Stimulated activated naive CD8-positive, alpha-beta T cell treated with anti-CD3 and anti-CD28 coated beads, Interleukin-15, Interleukin-2, amounts not matched to agents 100 U/mL and 50 U/mL, for 24 hours (primary cell): ENCODE measurements at regions not wholly inside any gene's neighbourhood (a gene's known extent, or its start where the extent isn't known, plus 50 kb on each side); places are given as distances from the start of the nearest gene placed in this dataset.
A peak's percentile ranks its signal among the peaks of the same experiment; 100 is the strongest.

Experiments
- ATAC-seq: fragments of 150-1000 bp; cut with Tn5 transposase; one replicate; pipeline ENCODE4 v1.10.0; 2021
- DNase-seq: peaks from one replicate; pipeline ENCODE4 v3.0.0; 2021

DNA sequence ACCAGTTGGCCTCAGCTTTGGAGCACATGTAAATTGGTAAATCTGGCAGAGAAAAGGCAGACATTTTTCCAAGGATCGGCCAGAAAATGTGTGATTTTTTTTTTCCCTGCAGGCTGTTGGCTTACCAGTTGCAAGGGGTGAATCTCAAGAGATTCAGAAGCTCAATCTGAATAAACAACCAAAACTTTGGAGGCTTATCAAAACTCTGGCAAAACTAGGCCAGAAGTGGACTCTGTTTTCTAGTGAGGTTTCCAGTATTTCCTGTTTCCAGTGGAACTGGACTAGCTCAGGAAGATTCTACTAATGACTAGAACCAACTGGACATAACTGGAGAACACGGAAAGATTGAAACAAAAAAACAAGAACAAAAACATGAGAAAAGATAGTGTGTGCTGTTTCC is 191.3 kb downstream of the SMIM20 start:
- no peak for DNase-seq
- ATAC-seq = no peak

GRCh38 chr4:26105815-26106699 is 192.0 kb downstream of the SMIM20 start:
- no peak for DNase-seq
- ATAC-seq = no peak

DNA sequence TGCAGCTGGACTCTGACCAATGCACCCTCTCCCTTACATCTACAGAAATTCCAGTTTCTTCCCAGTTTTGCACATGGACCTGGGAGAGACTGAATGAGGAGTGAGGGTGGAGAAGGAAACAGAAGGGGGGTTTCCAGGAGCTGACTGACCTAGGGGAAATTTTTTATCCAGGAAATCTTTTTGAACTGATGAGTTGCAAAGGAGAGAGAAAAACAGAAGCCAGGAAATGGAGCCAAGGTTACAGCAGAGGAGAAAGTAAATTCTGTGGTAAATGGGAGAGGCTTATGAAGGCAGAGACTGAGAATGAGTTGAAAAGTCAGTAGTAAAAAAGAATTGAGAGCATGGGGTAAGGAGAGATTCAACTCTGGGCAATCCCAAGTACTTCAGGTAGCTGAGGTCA is 192.8 kb downstream of the SMIM20 start:
- DNase-seq = no peak

GRCh38 chr4:26108054-26108453 is 194.0 kb downstream of the SMIM20 start:
- no peak for DNase-seq
- no peak for ATAC-seq

More for the DNA sequence above, 192.8 kb downstream of the SMIM20 start:
- no peak for ATAC-seq

DNA sequence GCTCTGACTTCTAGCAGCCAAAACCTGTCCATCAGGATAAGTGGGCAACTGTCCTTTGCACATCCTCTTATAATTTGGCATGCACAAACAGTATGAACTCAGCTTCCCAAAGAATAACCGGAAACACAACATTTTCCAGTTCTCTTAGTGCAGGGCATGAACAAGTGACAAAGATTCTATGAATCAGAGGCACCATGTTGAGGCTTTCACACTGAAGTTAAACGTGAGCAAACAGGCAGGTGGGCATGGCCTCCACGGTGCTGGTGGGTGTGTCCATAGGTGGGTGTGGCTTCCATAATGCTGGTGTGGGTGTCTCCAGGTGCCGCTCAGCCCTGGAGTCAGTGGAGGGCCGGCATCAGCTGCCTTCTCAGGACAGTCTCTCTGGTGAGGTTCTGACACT is 196.5 kb downstream of the SMIM20 start:
- no peak for ATAC-seq
- DNase-seq = no peak

DNA sequence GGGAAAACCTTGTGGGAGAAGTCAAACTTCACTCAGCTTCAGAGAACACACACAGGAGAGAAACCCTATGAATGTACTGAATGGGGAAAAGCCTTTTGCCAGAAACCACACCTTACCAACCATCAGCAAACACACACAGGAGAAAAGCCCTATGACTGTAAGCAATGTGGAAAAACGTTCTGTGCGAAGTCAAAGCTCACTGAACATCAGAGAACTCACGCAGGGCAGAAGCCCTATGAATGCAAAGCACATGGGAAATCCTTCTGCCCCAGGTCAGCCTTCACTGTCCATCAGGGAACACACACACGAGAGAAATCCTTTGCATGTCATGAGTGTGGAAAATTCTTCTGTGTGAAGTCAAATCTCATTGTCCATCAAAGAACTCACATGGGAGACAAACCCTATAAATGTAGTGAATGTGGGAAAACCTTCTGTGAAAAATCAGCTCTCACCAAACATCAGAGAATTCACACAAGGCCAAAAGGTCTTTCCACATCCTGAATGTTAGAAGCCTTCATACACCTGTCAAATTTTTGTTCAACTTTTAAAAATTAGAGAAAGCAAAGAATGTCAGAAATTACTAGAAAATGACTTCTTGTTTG is 199.4 kb downstream of the SMIM20 start:
- no peak for ATAC-seq
- no peak for DNase-seq

DNA sequence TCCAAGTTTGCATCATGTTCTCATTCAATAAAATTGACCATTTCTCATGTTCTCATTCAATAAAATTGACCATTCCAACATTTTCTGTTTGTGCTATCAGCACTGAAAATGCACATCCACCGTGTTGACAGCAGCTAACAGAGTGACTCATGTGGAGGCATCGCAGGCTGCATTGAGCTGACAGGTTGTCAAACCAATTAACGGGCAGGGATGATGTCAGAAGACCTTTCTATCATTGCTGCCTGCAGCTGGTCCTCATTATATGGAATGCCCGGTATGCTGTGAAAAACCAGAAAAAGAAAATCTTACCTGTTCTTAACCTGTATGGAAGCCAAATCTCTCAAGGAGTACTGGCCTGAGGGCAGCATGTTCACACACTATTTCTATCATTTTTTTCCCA is 202.0 kb downstream of the SMIM20 start:
- no peak for ATAC-seq
- DNase-seq = no peak

DNA sequence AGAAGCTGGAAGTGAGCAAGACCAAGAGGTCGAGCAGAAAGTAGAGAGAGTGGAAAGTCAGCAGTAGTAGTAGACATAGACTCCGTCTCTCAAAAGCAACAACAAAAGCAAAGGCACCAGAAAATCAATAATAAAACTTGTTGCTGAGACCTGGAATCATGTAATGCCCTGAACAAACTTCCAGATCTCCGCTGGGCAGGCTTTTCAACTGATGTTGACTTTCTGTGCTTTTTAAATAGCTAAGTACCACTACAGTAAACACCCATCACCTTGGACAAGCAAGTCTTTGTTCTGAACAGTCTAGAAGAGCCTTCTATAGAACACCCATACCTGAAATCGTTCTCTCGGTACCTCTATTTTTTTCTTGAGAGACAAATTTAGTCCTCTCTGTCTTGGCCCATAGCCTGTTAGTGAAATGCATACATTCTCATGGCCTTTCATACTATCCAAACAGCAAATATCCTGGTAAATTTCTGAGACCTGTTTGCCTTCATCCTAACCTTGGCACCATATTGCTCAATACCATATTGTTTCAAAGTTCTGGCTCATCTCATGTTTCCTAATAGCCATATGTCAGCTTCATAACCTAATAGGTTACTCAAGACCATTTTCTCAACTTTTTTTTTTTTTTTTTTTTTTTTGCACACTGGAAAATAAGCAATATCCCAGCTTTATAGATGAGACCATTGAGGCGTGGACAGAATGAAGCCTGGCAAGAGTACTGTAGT is 200.6 kb upstream of the RBPJ start:
- no peak for DNase-seq
- no peak for ATAC-seq

- no peak for ATAC-seq
- DNase-seq = no peak
Observed at GRCh38 chr4:26122690-26123089, 198.1 kb upstream of the RBPJ start.

GRCh38 chr4:26124753-26125321 is 196.0 kb upstream of the RBPJ start:
- DNase-seq = no peak
- ATAC-seq = peak; percentile 38

DNA sequence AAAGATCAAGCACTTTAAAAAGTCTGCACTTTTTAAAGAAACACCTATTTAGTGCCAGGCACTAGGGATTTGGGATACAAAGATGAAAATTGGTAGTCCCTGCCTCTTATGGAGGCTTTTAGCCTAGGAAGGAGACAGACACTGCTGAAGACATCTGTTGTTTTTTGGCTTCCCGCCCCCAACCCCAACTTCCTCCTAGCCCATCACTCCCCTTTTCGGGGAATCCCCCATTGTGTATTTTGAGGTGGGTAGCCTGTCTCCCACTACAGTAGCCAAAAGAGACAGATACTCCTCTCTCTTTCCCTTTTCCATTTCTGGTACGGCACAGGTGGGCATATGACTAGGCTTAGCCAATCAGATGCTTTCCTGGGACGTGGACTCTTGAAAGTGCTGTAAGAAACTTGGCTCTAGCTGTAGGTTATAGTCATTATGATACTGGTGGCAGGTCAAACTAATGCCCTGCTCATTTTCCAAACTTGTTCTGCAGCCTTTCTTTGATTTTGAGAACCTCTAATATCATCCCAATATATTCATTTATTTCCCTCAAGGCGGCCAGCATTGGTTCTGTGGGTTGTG is 194.6 kb upstream of the RBPJ start:
- DNase-seq = no peak
- ATAC-seq = no peak

GRCh38 chr4:26126994-26127393 is 193.8 kb upstream of the RBPJ start:
- no peak for DNase-seq
- ATAC-seq = no peak

DNA sequence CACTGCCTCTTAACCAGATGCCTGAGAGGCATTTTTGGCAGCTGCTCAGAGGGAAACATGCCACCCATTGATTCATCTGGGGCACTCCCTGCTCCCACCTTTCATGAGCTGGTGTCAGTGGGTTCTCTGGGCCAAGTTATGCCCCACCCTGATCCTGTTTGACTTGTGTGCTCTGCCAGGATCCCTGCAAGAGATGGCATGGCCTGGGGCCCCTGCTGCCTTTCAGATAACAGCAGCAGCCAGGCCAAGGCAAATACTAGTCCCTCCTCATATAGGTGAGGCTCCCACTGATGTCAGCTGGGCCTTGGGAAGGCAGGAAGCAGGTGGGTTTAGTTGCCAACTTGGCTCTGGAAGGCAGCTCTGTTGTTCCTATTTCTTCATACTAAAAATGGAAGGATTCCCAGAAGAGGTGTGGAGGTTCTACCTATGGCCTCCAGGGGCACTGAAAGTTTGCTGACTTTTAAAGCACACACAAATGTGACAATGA is 192.9 kb upstream of the RBPJ start:
- ATAC-seq (no peak), DNase-seq (no peak)

- ATAC-seq = peak; percentile 55
- DNase-seq = no peak
Observed at GRCh38 chr4:26130173-26130572, 190.6 kb upstream of the RBPJ start.

GRCh38 chr4:26130841-26131432 is 189.9 kb upstream of the RBPJ start:
- no peak for DNase-seq

DNA sequence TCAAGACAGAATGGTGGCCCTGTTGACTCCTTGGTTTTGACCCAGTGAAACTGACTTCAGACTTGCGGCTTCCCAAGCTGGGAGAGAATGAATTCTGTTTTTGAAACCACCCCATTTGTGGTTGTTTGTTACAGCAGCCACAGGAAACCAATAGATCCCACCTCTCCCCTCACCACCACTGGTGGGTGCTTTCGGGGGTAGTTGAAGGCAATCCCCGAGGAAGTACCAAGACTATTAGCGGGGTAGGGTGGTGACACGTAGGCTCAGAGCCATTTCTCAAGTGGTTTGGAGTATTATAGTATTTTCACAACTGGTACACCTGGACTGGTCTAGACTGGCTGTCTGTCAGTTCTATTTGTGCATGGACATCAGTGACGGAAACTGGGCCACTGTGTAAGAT is 189.1 kb upstream of the RBPJ start:
- DNase-seq (peak; percentile 57), ATAC-seq (peak; percentile 70)

More at GRCh38 chr4:26130841-26131432, 189.9 kb upstream of the RBPJ start:
- no peak for ATAC-seq

DNA sequence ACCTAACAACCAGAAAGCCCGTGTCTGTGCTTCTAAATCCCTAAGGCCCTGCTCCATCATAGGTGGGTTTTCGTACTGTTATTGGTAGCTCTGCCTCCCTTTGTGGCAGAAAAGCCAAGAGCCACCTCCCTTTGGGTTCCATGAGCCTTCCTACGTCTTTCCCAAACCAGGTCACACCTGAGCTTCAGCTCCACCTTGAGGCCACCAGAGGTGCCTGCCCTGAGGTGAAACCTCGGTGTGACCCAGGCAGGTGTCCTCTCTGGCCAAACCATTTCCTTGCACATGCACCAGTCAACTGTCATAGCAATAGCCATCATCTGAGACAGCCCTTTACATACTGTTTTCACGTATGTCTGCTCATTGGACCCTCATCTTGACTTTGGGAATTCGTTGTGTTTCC is 188.0 kb upstream of the RBPJ start:
- no peak for ATAC-seq
- no peak for DNase-seq

DNA sequence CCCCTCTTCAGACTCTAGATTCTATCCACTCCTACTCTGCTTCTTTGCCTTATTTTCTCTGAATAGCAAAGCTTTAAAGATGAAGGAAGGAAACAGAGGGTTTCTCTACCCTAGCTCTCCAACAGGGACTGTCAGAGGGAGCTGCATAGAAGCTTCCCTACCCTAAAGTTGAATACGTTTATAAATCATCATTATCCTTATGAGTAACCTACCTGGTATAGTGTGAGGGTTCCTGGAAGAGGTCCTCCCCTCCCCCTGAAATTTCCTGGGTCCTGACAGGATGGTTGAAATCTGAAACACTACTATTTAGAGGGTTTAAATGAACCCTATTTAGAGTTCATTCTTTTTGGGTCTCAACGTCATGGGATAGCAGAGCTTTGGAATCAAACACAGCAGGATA is 187.0 kb upstream of the RBPJ start:
- ATAC-seq = no peak

GRCh38 chr4:26135331-26135730 is 185.5 kb upstream of the RBPJ start:
- ATAC-seq = no peak
- DNase-seq = no peak

More for the DNA sequence above, 187.0 kb upstream of the RBPJ start:
- DNase-seq = no peak

DNA sequence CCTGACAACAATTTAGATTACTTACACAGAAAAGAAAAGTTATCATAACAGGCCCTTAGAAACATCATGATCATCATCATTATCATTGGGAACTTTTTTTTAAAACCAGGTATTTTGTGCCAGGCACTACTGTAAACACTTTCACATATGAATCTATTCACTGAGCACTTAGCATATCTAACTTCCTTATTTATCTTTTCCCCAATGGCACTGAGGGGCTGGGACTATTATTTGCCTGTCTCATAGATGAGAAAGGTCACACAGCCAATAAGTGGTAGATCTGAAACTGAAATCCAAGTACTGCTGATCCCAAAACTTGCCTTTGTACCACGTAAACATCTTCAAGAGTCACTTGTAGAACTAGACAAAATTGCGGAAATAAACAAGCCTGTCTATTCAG is 184.2 kb upstream of the RBPJ start:
- no peak for ATAC-seq
- no peak for DNase-seq

DNA sequence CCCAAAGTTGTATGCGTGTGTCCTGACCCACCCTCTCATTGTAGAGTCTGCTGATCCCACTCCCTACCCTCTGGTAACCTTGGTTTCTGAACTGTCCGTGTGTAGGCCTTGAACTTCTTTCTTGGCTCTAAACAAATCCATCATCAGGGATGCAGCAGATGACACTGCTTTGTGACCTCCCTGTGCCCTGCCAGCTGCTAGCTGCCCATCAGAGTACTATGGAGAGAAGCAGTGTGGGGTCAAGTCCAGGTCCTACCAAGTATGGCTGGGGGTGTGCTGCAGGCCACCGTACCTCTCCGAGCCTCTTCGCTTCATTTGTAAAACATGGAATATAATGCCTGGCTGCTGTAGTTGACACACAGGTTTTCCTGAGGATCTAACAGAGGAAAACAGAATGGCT is 183.5 kb upstream of the RBPJ start:
- no peak for ATAC-seq
- DNase-seq = no peak
